GOT3 (cell line): ENCODE measurements at regions not wholly inside any gene's neighbourhood (a gene's known extent, or its start where the extent isn't known, plus 50 kb on each side); places are given as distances from the start of the nearest gene placed in this dataset.

Experiments used
- DNase-seq: peaks from one replicate; lab custom pipeline; 2025; ENCODE audit warnings: mixed read lengths; lab: John Stamatoyannopoulos, UW

GRCh38 chr12:92496790-92497189, 206.0 kb upstream of the PLEKHG7 start:
- DNase-seq = no peak

GRCh38 chr12:92495108-92495507, 207.7 kb upstream of the PLEKHG7 start:
- DNase-seq = no peak

GRCh38 chr12:92493816-92494215, 209.0 kb upstream of the PLEKHG7 start:
- DNase-seq = no peak

GRCh38 chr12:92492995-92493394, 209.8 kb upstream of the PLEKHG7 start:
- DNase-seq = no peak

GRCh38 chr12:92492291-92492690, 210.5 kb upstream of the PLEKHG7 start:
- DNase-seq = no peak

GRCh38 chr12:92489781-92490180, 213.0 kb upstream of the PLEKHG7 start:
- no peak for DNase-seq

- DNase-seq = no peak
Observed at GRCh38 chr12:92488735-92489134, 214.1 kb upstream of the PLEKHG7 start.

GRCh38 chr12:92487138-92487485, 215.7 kb upstream of the PLEKHG7 start:
- DNase-seq = no peak

GRCh38 chr12:92486443-92487137, 216.2 kb upstream of the PLEKHG7 start:
- no peak for DNase-seq

- no peak for DNase-seq
Observed at GRCh38 chr12:92485351-92486348, 217.1 kb upstream of the PLEKHG7 start.

- no peak for DNase-seq
Observed at GRCh38 chr12:92482599-92482998, 220.2 kb upstream of the PLEKHG7 start.

GRCh38 chr12:92481066-92481465, 221.7 kb upstream of the PLEKHG7 start:
- DNase-seq = no peak

GRCh38 chr12:92478692-92479091, 224.1 kb upstream of the PLEKHG7 start:
- no peak for DNase-seq

- no peak for DNase-seq
Observed at GRCh38 chr12:92476844-92477243, 225.9 kb upstream of the PLEKHG7 start.

- DNase-seq = no peak
Observed at GRCh38 chr12:92473564-92473963, 229.2 kb upstream of the PLEKHG7 start.

- DNase-seq = no peak
Observed at GRCh38 chr12:92472201-92472600, 230.6 kb upstream of the PLEKHG7 start.

- DNase-seq = no peak
Observed at GRCh38 chr12:92471551-92471950, 231.2 kb upstream of the PLEKHG7 start.

- no peak for DNase-seq
Observed at GRCh38 chr12:92470608-92471021, 232.2 kb upstream of the PLEKHG7 start.

GRCh38 chr12:92469837-92470236, 233.0 kb upstream of the PLEKHG7 start:
- no peak for DNase-seq

- DNase-seq = no peak
Observed at GRCh38 chr12:92468358-92469020, 234.3 kb upstream of the PLEKHG7 start.

GRCh38 chr12:92467886-92468285, 234.9 kb upstream of the PLEKHG7 start:
- DNase-seq = no peak
